OCI-LY3 (cell line): ENCODE measurements at regions not wholly inside any gene's neighbourhood (a gene's known extent, or its start where the extent isn't known, plus 50 kb on each side); places are given as distances from the start of the nearest gene placed in this dataset.

ENCODE experiments used
- CTCF ChIP-seq: fragments of 200-600, 300-600 bp; sonication (generic); IDR thresholded peaks from 2 replicates; pipeline ENCODE4 v1.5.1; 2014; ENCODE audit warnings: antibody characterized with exemption, low read length, low read depth
- EZH2phosphoT487 ChIP-seq: fragments of 200-600 bp; shearing (Covaris generic); IDR thresholded peaks from 2 replicates; pipeline ENCODE4 v1.6.1; 2018; ENCODE audit warnings: antibody characterized with exemption, mixed run types, low read depth

DNA sequence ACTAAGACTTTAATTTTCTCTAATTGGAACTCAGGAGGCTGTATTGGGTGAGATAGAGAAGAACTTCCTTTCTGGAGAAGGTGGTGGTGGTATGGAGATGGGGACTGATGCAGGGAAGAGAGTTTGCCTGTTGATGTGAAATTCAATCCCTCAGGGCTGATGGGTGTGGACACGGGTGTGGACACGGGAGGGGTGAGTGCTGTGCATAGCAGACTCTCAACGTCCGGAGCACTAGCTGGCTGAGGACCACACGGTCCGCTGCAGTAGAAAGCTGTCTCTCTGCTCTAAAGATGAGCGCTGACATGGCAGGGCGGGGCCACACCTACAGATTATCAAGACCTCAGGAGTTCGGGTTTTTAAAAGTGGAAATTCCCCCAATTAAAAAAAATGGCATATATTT is 148.5 kb upstream of the PITRM1 start:
- TF ChIP-seq CTCF, result no peak
- no peak for TF ChIP-seq EZH2phosphoT487
